Bone marrow (tissue), 2 donors: ENCODE measurements at regions not wholly inside any gene's neighbourhood (a gene's known extent, or its start where the extent isn't known, plus 50 kb on each side); places are given as distances from the start of the nearest gene placed in this dataset.
"Not testable (repeated sequence)": the region's sequence is repeated elsewhere in the genome, so short reads cannot be mapped to it uniquely, and the experiment has no call there.

Source experiments
- DNase-seq, 2 donors: peaks; one replicate each; lab custom pipeline; 2025; lab: John Stamatoyannopoulos, UW

DNA sequence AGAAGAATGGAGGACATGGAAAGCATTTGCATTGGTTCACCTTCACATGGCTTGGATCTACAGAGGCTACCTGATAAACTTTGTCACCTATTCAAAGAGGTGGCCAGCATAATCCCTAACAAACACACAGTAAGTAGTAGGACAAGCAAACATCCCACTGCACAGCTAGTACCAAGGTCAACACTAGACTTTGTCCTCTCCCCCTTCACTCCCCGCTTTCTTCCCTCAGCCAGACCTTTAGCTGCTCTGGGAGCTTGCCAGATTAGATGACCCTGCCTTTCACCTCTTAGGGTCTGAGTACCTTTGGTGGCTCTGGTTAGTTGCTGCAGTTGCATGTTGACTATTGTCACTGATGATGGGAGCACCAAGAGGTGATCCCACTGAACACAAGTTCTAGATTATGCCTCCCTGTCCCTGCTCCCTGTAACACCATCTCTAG is 211.3 kb downstream of the CCDC74A start:
- not testable (repeated sequence) for DNase-seq

DNA sequence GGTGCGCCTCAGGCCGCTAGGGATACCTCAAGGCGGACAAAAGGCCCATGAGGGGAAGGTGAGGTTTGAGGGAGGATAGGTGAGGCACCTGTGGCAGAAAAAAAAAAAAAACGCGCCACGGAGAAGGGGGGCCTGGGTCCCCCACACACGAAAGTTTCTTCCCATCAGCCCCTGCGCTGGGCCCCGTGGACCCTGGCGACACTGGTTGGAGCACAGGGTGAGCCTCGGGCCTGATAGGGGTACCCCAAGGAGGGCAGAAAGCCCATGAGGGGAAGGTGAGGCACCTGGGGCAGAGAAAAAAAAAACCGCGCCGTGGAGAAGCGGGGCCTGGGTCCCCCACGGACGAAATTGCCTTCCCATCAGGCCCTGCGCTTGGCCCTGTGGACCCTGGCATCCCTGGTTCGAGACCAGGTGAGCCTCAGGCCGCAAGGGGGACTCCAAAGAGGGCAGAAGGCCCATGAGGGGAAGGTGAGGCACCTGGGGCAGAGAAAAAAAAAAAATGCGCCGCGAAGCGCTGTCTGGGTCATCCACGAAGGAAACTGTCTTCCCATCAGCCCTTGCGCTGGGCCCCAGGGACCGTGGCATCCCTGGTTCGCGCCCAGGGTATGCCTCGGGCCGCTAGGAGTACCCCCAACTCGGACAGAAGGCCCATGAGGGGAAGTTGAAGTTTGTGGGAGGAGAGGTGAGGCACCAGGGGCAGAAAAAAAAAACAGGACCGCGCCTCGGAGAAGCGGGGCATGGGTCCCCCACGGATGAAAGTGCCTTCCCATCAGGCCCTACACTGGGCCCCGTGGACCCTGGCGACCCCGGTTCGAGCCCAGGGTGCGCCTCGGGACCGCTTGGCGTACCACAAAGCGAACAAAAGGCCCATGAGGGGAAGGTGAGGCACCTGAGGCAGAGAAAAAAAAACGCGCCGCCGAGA is 226.2 kb downstream of the CCDC74A start:
- DNase-seq, result no peak

DNA sequence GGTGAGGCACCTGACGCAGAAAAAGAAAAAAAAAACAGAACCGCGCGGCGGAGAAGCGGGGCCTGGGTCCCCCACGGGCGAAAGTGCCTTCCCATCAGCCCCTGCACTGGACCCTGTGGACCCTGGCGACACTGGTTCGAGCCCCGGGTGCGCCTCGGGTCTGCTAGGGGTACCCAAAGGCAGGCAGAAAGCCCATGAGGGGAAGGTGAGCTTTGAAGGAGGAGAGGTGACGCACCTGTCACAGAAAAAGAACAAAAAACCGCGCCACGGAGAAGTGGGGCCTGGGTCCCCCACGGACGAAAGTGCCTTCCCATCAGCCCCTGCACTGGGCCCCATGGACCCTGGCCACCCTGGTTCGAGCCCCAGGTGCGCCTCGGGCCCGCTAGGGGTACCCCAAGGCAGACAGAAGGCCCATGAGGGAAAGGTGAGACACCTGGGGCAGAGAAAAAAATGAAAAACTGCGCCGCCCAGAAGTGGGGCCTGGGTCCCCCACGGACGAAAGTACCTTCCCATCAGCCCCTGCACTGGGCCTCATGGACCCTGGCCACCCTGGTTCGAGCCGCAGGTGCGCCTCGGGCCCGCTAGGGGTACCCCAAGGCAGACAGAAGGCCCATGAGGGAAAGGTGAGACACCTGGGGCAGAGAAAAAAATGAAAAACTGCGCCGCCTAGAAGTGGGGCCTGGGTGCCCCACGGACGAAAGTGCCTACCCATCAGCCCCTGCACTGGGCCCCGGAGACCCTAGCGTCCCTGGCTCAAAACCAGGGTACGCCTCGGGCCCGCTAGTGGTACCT is 227.4 kb downstream of the CCDC74A start:
- DNase-seq, result no peak

- no peak for DNase-seq
Observed at GRCh38 chr2:131756141-131756907, 228.6 kb downstream of the CCDC74A start.

DNA sequence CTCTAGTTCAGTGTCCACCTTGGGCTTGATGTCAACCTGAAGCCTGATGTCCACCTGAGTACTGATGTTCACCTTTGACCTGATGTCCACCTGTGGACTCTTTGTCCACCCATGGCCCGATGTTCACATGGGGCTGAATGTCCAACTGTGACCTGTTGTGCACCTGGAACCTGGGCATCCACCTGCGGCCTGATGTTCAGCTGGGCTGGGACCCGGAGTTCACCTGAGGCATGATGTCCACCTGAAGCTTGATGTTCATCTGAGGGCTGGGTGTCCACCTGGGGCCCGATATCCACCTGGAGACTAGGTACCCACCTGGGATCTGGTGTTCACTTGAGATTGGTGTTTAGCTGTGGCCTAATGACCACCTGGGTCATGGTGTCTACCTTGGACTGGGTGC is 231.3 kb downstream of the CCDC74A start:
- not testable (repeated sequence) for DNase-seq

GRCh38 chr2:131774955-131775555 is 247.4 kb downstream of the CCDC74A start:
- DNase-seq, result not testable (repeated sequence)

- DNase-seq, result not testable (repeated sequence)
Observed at GRCh38 chr2:131775903-131776506, 248.3 kb downstream of the CCDC74A start.

DNA sequence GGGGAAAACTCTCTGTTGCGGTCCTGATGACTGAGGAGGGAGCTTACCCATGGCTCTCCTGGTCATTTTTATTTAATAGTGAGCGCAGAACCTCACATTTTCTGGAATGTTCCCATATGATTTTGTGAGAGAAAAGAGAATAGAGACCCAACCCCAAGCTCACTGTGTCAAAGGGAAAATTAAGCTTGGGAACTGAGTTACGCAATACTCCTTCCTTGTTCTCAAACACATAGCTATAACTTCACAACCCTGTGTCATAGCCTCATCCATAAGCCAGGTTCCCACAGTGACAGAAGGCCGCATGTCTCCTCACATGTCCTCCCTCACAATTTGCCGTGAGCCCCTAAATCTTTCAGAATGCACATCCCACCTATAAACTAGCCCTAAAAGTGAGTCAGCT is 252.8 kb downstream of the CCDC74A start:
- DNase-seq, result not testable (repeated sequence)

GRCh38 chr2:131801210-131801744 is 273.6 kb downstream of the CCDC74A start:
- no peak for DNase-seq

DNA sequence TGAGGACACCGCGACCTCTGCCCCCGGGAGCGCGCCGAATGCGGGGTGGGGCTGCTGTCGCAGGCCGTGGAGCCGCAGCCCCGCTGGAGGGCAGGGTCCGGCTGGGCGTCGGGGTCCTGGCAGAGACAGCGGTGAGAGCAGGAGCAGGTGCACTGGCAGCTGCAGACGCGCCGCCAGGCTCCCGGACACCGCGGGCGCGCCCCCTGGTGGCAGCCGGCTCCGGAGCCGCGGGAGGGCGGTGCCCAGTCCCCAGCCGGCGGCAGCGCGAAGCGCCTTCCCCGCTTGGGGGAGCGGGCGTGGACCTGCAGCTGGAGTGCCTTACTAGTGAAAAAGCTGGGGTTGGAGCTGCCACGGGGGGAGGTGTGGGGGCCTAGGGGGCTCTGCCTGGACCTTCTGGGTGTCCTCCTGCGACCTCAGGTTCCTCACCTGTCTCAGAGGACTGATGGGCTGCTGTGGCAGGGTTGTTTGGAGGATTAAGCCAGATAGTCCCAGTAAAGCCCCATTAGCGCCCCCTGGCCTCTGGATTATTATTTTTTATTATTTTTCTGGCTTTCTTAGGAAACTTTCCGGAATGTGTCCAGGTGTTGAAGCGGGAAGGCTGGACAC is 274.2 kb downstream of the CCDC74A start:
- DNase-seq, result peak in 1 of 2 donors; percentile 25

DNA sequence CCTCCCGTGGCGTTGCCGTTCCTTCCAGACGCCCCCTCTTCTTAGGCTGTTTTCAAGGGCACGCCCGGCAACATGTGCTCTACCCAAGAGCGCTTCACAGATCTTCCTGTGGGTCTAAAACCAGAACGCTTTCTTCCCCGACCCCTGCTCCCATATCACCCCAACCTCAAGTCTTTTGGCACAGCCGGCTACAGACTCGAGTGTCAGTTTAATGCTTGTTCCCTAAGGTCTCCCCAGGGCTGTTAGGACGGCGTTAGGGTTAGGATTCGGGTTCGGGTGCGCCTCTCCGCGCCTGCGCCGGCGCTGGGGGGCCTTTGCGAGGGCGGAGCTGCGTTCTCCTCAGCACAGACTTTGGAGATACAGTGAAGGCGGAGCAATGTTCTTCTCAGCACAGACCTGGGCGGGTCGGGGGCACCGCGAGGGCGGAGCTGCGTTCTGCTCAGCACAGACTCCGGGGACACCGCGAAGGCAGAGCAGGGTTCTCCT is 274.7 kb downstream of the CCDC74A start:
- DNase-seq, result not testable (repeated sequence)

- not testable (repeated sequence) for DNase-seq
Observed at GRCh38 chr2:131803237-131803636, 275.5 kb downstream of the CCDC74A start.

DNA sequence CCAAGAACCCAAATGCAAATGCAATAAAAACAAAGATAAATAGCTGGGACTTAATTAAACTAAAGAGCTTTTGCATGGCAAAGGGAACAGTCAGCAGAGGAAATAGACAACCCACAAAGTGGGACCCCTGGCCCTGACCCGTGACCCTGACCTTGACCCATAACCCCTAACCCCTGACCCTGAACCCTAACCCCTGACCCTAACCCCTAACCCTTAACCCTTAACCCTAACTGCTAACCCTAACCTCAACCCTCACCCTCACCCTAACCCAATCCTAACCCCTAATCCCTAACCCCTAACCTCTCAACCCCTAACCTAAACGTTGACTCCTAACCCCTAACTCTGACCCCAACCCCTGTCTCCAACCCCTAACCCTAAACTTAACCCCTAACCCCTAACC is 284.9 kb downstream of the CCDC74A start:
- DNase-seq, result not testable (repeated sequence)

DNA sequence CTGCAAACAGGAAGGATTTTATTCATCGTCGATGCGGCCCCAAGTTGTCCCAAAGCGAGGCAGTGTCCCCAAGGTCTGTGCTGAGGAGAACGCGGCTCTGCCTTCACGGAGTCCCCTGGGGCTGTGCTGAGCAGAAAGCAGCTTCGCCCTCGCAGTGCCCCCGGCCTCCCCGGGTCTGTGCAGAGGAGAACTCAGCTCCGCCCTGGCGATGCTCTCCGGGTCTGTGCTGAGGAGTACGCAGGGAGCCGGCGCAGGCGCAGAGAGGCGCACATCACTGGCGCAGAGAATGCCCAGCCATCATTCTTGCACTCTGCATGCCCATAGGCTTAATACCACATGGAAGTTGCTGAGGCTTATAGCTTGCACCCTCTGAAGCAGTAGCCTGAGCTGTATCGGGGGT is 285.7 kb downstream of the CCDC74A start:
- not testable (repeated sequence) for DNase-seq

GRCh38 chr2:131818267-131818973 is 290.7 kb downstream of the CCDC74A start:
- not testable (repeated sequence) for DNase-seq

GRCh38 chr2:131822237-131822721 is 294.6 kb downstream of the CCDC74A start:
- DNase-seq, result not testable (repeated sequence)

GRCh38 chr2:131823058-131823457 is 295.4 kb downstream of the CCDC74A start:
- DNase-seq, result not testable (repeated sequence)

DNA sequence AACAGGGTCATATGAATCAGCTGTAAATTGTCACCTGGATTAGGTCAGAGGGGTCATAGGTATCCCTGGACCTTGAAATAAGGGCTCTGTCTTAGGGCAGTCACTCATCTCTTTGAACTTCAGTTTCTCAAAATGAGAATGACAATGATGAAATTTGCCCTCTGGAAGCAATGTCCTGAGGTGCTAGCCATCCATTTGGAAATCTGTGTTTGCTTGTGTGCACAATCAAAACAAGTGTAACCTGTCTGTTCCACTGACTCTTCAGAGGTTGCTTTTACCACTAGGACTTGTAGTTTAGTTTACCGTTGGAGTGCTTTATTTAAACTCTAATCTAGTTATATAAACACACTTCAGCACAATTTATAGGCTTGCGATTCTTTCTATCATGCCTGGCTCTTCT is 297.3 kb downstream of the CCDC74A start:
- DNase-seq, result not testable (repeated sequence)

DNA sequence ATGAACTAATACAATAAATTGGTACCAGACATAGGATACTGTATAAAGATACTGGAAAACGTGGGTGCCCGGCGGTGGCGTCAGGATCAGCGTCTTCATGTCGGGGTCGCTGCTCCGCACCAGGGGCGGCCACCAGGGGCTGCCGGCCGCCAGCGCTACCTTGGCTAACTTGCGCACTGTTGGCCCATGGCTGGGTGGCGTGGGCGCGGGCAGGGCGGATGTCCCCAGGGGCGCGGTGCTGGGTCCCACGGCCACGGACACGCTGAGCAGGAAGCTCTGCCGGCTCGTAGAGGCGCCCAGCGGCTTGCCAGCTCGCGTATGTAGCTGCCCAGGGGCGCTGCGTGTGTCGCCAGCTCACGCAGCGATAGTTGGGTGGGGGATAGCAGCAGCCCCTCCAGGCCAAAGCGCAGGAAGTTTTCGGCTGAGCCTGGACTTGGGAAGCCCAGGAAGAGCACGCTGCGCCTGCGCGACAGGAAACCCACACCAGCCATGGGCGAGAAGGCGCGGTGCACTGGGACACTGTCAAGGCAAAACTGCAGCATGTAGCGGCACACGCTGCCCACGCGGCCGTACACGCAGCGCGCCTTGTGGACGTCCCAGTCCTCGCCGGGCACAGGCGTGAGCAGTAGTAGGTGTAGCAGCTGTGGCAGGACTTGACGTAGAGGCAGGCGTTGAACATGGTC is 299.9 kb downstream of the CCDC74A start:
- DNase-seq, result no peak
